ENCODE measurements at regions not wholly inside any gene's neighbourhood (a gene's known extent, or its start where the extent isn't known, plus 50 kb on each side); places are given as distances from the start of the nearest gene placed in this dataset.

GRCh38 chr17:12575641-12576040, 90.0 kb upstream of the MYOCD start:
- H3K36me3 ChIP-seq = no peaks in the 10 kb centered on the region
- no peak for DNase-seq
- H3K4me1 ChIP-seq = peaks cover 0 to 23% (median 7%) of the 10 kb centered on the region in 4 donors
- no peaks in the 10 kb centered on the region for H3K9me3 ChIP-seq
- H3K4me3 ChIP-seq = no peak overlapping the region
- TF ChIP-seq EP300 (IDR thresholded peaks at IDR 0.05) = no peak
- no peak for TF ChIP-seq POLR2AphosphoS5 (IDR thresholded peaks at IDR 0.05)
- TF ChIP-seq, protein P1, sequence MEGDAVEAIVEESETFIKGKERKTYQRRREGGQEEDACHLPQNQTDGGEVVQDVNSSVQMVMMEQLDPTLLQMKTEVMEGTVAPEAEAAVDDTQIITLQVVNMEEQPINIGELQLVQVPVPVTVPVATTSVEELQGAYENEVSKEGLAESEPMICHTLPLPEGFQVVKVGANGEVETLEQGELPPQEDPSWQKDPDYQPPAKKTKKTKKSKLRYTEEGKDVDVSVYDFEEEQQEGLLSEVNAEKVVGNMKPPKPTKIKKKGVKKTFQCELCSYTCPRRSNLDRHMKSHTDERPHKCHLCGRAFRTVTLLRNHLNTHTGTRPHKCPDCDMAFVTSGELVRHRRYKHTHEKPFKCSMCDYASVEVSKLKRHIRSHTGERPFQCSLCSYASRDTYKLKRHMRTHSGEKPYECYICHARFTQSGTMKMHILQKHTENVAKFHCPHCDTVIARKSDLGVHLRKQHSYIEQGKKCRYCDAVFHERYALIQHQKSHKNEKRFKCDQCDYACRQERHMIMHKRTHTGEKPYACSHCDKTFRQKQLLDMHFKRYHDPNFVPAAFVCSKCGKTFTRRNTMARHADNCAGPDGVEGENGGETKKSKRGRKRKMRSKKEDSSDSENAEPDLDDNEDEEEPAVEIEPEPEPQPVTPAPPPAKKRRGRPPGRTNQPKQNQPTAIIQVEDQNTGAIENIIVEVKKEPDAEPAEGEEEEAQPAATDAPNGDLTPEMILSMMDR (IDR thresholded peaks at IDR 0.05) = no peak
- no peak for TF ChIP-seq POLR2A (IDR thresholded peaks at IDR 0.05)
- H3K27ac ChIP-seq = no peak overlapping the region
- intact Hi-C loops (cut with DNase I) = no loop called here
- no peaks in the 10 kb centered on the region for H3K27me3 ChIP-seq

- WGBS, 2 donors = 74 to 77% methylated on average over 5 of the region's 5 CpGs
- H3K27me3 ChIP-seq = no peaks in the 10 kb centered on the region
- no peak overlapping the region for H3K4me3 ChIP-seq
- intact Hi-C loops (cut with DNase I) = no loop called here
- no peaks in the 10 kb centered on the region for H3K36me3 ChIP-seq
- TF ChIP-seq POLR2A (IDR thresholded peaks at IDR 0.05) = no peak
- TF ChIP-seq, protein P1 (IDR thresholded peaks at IDR 0.05) = no peak
- TF ChIP-seq POLR2AphosphoS5 (IDR thresholded peaks at IDR 0.05) = no peak
- no peak for TF ChIP-seq EP300 (IDR thresholded peaks at IDR 0.05)
- peaks cover 0 to 19% (median 7%) of the 10 kb centered on the region in 4 donors for H3K4me1 ChIP-seq
- DNase-seq = no peak
- H3K27ac ChIP-seq = no peak overlapping the region
- H3K9me3 ChIP-seq = no peaks in the 10 kb centered on the region
These were observed 86.4 kb upstream of the MYOCD start for GRCh38 chr17:12579288-12579687.

DNA sequence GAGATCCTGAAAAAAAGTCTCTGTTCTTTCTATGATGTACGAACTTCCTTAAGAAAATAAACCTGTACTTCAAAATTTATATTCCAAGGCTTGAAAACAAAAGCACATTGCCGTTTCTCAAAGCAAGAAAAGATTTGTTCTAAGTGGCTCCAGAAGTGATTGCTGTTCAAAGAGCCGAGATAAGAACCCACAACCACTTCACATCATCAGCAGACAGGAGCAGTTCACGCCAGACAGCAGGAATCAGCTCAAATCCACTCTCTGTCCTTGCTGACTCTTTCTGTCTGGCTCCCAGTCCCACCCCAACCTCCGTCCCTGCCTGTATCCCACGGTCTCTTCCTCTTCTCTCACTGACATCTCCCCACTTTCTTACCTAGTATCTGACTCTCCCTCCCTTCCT, 85.0 kb upstream of the MYOCD start:
- Histone ChIP-seq H3K27ac (no peak overlapping the region), H3K36me3 (no peaks in the 10 kb centered on the region), H3K4me3 (no peak overlapping the region), H3K9me3 (no peaks in the 10 kb centered on the region), H3K4me1 (peaks cover 0 to 9% (median 4%) of the 10 kb centered on the region in 4 donors), H3K27me3 (no peaks in the 10 kb centered on the region)
- intact Hi-C loops (cut with DNase I) = no loop called here
- no peak for DNase-seq
- TF ChIP-seq EP300 (IDR thresholded peaks at IDR 0.05) (no peak), POLR2AphosphoS5 (IDR thresholded peaks at IDR 0.05) (no peak), POLR2A (IDR thresholded peaks at IDR 0.05) (no peak)
- TF ChIP-seq, protein P1 (IDR thresholded peaks at IDR 0.05) = no peak
- WGBS, 2 donors = 51 to 76% methylated on average over 6 of the region's 6 CpGs

GRCh38 chr17:12584727-12585126, 81.0 kb upstream of the MYOCD start:
- Histone ChIP-seq H3K36me3 (no peaks in the 10 kb centered on the region), H3K27me3 (no peaks in the 10 kb centered on the region), H3K27ac (no peak overlapping the region), H3K4me3 (no peak overlapping the region), H3K9me3 (no peaks in the 10 kb centered on the region), H3K4me1 (peaks cover 0 to 9% (median 3%) of the 10 kb centered on the region in 4 donors)
- intact Hi-C loops (cut with DNase I) = no loop called here
- DNase-seq = no peak
- 90 to 91% methylated on average over 7 of the region's 7 CpGs for WGBS, 2 donors
- TF ChIP-seq, protein P1 (IDR thresholded peaks at IDR 0.05) = no peak
- TF ChIP-seq POLR2A (IDR thresholded peaks at IDR 0.05) = no peak
- TF ChIP-seq EP300 (IDR thresholded peaks at IDR 0.05) = no peak
- TF ChIP-seq POLR2AphosphoS5 (IDR thresholded peaks at IDR 0.05) = no peak

DNA sequence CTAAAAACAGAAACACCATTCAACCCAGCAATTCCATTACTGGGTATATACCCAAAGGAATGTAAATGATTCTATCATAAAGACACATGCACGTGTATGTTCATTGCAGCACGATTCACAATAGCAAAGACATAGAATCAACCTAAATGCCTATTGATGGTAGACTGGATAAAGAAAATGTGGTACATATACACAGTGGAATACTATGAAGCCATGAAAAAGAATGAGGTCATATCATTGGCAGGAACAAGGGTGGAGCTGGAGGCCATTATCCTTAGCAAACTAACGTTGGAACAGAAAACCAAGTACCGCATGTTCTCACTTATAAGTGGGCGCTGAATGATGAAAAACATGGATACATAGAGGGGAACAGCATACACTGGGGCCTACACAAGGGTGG, 77.2 kb upstream of the MYOCD start:
- intact Hi-C loops (cut with DNase I) = no loop called here
- Histone ChIP-seq H3K27me3 (no peaks in the 10 kb centered on the region), H3K4me1 (no peaks in the 10 kb centered on the region), H3K27ac (no peak overlapping the region), H3K4me3 (no peak overlapping the region), H3K36me3 (no peaks in the 10 kb centered on the region), H3K9me3 (no peaks in the 10 kb centered on the region)
- WGBS, 2 donors = 94 to 96% methylated on average over 5 of the region's 5 CpGs
- no peak for TF ChIP-seq EP300 (IDR thresholded peaks at IDR 0.05)
- TF ChIP-seq POLR2AphosphoS5 (IDR thresholded peaks at IDR 0.05) = no peak
- TF ChIP-seq, protein P1 (IDR thresholded peaks at IDR 0.05) = no peak
- no peak for TF ChIP-seq POLR2A (IDR thresholded peaks at IDR 0.05)
- no peak for DNase-seq
